IgD-negative memory B cell (primary cell): ENCODE measurements at regions not wholly inside any gene's neighbourhood (a gene's known extent, or its start where the extent isn't known, plus 50 kb on each side); places are given as distances from the start of the nearest gene placed in this dataset.

Source experiments
- H3K27ac Mint-ChIP-seq, 3 donors: one replicate each; pipeline ENCODE4 v1.8.0; 2020 to 2022; ENCODE audit warnings: mild to moderate bottlenecking in 3 of 3, mixed read lengths in 3 of 3, moderate library complexity in 1 of 3
- H3K27me3 Mint-ChIP-seq: one replicate; pipeline ENCODE4 v1.8.0; 2021; ENCODE audit warnings: mixed read lengths
- H3K36me3 Mint-ChIP-seq: one replicate; pipeline ENCODE4 v1.8.0; 2020; ENCODE audit warnings: mild to moderate bottlenecking, mixed read lengths
- H3K4me1 Mint-ChIP-seq, 3 donors: one replicate each; pipeline ENCODE4 v1.8.0; 2020 to 2022; ENCODE audit warnings: mixed read lengths in 3 of 3, mild to moderate bottlenecking in 1 of 3
- H3K4me3 Mint-ChIP-seq, 4 donors: one replicate each; pipeline ENCODE4 v1.8.0; 2020 to 2022; ENCODE audit warnings: mild to moderate bottlenecking in 4 of 4, mixed read lengths in 4 of 4, moderate library complexity in 3 of 4
- H3K9me3 Mint-ChIP-seq, 3 donors: one replicate each; pipeline ENCODE4 v1.8.0; 2020 to 2021; ENCODE audit warnings: mixed read lengths in 3 of 3, mild to moderate bottlenecking in 1 of 3

DNA sequence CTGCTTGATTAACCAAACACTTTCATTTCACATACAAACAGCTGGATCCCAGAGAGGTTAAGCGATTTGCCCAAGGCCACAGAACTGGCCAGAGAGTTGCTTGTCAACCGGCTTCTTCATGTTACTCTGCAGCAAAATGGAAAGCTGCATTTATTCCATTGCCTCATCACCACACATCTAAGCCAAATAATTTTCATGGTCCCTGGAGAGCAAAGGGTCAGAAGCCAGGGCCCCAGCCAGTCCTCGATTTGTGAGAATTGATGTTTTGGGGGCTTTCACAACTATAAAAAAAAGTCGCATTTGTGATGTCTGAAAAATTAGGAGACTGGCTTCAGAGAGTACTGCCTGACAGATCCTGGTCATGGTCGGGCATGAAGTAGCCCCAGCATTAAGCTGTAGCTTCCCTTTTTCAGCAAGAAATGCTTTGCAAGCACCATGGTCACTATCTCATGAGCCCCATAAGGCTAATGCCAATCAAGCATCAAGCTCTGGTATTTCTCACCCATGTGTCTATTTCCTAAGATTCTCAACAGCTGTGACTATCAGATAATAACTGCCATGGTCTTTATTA lies 95.8 kb downstream of the BANF2 start:
- Mint-ChIP-seq H3K36me3 (peaks cover 1% of the 10 kb centered on the region), H3K27me3 (peaks cover 12% of the 10 kb centered on the region), H3K27ac (no peak overlapping the region), H3K4me3 (no peak overlapping the region), H3K4me1 (peaks cover 0 to 3% (median 0%) of the 10 kb centered on the region in 3 donors), H3K9me3 (peaks cover 5 to 9% (median 7%) of the 10 kb centered on the region in 3 donors)

DNA sequence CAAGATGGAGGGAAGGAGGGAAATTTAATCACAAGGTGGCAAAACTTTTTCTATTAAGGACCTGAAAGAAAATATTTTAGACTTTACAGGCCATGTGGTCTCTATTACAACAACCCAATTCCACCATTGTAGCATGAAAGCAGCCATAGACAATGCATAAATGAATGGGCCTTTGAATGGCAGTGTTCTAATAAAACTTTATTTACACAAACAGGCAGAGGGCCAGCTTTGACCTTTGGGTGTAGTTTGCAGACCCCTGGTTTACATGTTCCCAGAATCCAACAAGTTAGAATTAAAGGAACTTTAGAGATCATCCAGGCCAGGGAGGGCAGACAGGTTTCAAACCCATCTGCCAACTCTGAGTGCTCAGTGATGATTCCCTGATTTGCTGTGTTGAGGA lies 95.2 kb downstream of the BANF2 start:
- H3K9me3 Mint-ChIP-seq = peaks cover 5 to 8% (median 7%) of the 10 kb centered on the region in 3 donors
- peaks cover 12% of the 10 kb centered on the region for H3K27me3 Mint-ChIP-seq
- H3K36me3 Mint-ChIP-seq = peaks cover 1% of the 10 kb centered on the region
- peaks cover 0 to 3% (median 0%) of the 10 kb centered on the region in 3 donors for H3K4me1 Mint-ChIP-seq
- H3K27ac Mint-ChIP-seq = no peak overlapping the region
- no peak overlapping the region for H3K4me3 Mint-ChIP-seq

- Mint-ChIP-seq H3K4me1 (peaks cover 0 to 3% (median 0%) of the 10 kb centered on the region in 3 donors), H3K9me3 (peaks cover 2 to 4% (median 2%) of the 10 kb centered on the region in 3 donors), H3K4me3 (peak overlapping the region in 1 of 4 donors; percentile 10), H3K27me3 (peaks cover 12% of the 10 kb centered on the region), H3K27ac (no peak overlapping the region), H3K36me3 (peaks cover 1% of the 10 kb centered on the region)
These were observed 94.6 kb downstream of the BANF2 start for GRCh38 chr20:17794400-17794799.

- H3K9me3 Mint-ChIP-seq = peaks cover 0 to 2% (median 0%) of the 10 kb centered on the region in 3 donors
These were observed 94.2 kb downstream of the BANF2 start for GRCh38 chr20:17793986-17794385.

GRCh38 chr20:17790296-17790695 lies 90.5 kb downstream of the BANF2 start:
- H3K9me3 Mint-ChIP-seq = peaks cover 0 to 2% (median 0%) of the 10 kb centered on the region in 3 donors
- H3K36me3 Mint-ChIP-seq = peaks cover 1% of the 10 kb centered on the region
- peaks cover 0 to under 1% (median 0%) of the 10 kb centered on the region in 3 donors for H3K4me1 Mint-ChIP-seq
- peaks cover 4% of the 10 kb centered on the region for H3K27me3 Mint-ChIP-seq
- no peak overlapping the region for H3K4me3 Mint-ChIP-seq
- H3K27ac Mint-ChIP-seq = no peak overlapping the region

More at GRCh38 chr20:17793986-17794385, 94.2 kb downstream of the BANF2 start:
- Mint-ChIP-seq H3K27ac (no peak overlapping the region), H3K4me3 (peak overlapping the region in 1 of 4 donors; percentile 10), H3K4me1 (peaks cover 0 to 3% (median 0%) of the 10 kb centered on the region in 3 donors), H3K27me3 (peaks cover 12% of the 10 kb centered on the region), H3K36me3 (peaks cover 1% of the 10 kb centered on the region)

DNA sequence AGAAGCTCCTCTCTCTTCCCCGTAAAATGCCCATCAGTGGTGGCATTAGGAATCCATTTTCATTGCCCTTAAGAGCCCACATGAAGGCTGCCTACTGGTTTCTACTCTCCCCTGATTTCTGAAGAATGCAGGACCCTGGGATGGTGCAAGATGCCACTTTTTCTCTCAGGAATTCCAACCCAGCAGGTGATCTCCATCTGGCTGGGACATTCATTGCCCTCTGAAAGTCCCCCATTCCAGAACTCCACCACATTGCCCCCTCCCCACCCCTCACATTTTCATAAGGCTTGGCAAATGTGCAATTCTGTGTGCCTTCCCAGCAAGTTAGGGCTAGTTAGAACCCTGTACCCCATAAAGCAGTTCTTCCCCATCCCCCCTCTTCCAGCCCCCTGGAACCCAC lies 88.0 kb downstream of the BANF2 start:
- Mint-ChIP-seq H3K27ac (no peak overlapping the region), H3K36me3 (no peaks in the 10 kb centered on the region), H3K4me1 (peaks cover 0 to 3% (median 2%) of the 10 kb centered on the region in 3 donors), H3K9me3 (peaks cover 0 to 3% (median 0%) of the 10 kb centered on the region in 3 donors), H3K4me3 (no peak overlapping the region), H3K27me3 (peaks cover 4% of the 10 kb centered on the region)

DNA sequence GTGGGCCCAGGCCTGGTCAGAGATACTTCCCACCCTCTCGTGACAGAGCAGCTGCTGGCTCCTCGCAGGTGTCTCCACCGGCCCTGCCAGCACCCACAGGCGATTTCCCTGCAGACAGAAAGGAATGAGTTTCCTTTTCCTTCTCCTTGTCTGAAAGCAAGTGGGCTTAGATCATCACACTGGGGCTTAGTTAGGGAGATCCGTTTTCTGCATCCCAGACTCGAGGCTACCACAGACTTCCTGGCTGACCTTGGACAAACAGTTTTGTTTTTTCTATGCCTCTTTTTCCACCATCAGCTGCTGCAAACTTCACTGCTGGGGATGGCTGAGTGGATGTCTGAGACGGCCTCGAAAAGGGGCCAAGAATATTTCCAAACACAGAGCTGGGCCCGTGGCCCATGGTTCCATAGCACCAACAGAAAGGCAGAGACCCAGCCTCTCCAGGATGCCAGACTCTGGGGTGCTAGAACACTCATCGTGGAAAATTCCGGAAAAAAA lies 86.5 kb downstream of the BANF2 start:
- Mint-ChIP-seq H3K27ac (no peak overlapping the region), H3K9me3 (peaks cover 0 to 3% (median 0%) of the 10 kb centered on the region in 3 donors), H3K4me1 (peaks cover 0 to 4% (median 2%) of the 10 kb centered on the region in 3 donors), H3K27me3 (no peaks in the 10 kb centered on the region), H3K4me3 (no peak overlapping the region), H3K36me3 (no peaks in the 10 kb centered on the region)
